IMR-90 (cell line): ENCODE measurements at regions not wholly inside any gene's neighbourhood (a gene's known extent, or its start where the extent isn't known, plus 50 kb on each side); places are given as distances from the start of the nearest gene placed in this dataset.

Experiments used
- ATAC-seq: fragments of 200-7000 bp; cut with Tn5 transposase; 2 replicates; pipeline ENCODE4 v1.9.1; 2020; ENCODE audit warnings: low read depth, mild to moderate bottlenecking, moderate library complexity
- BruUV-seq: library from RNA; stranded (reverse); fragments of 400-500 nt; replicated peaks from 2 replicates; lab custom pipeline; 2021; lab: Mats Ljungman, UMichigan
- CTCF ChIA-PET: fragments of 300-600 bp; formaldehyde crosslinking; extraction: SDS; loops from one replicate; lab custom pipeline; 2021; ENCODE audit warnings: antibody characterized with exemption; lab: Yijun Ruan, JAX
- POLR2A ChIA-PET: fragments of 300-600 bp; sonication (Branson Sonifier 250); formaldehyde crosslinking; loops from one replicate; lab custom pipeline; 2022; ENCODE audit warnings: antibody characterized with exemption; ENCODE audit not compliant: unreplicated experiment; lab: Charles Lee
- DNase-seq: peaks from one replicate; pipeline ENCODE4 v3.0.0; 2013
- H2AFZ ChIP-seq: replicated peaks from 2 replicates; pipeline ENCODE3; 2013; ENCODE audit warnings: low read length, mild to moderate bottlenecking; ENCODE audit not compliant: poor library complexity
- H2AK5ac ChIP-seq: 2 replicates; pipeline ENCODE4 v1.6.1; 2013; ENCODE audit warnings: low read depth, low read length, inconsistent platforms
- H2AK9ac ChIP-seq: replicated peaks from 2 replicates; pipeline ENCODE3; 2013; ENCODE audit warnings: mild to moderate bottlenecking, low read depth, low read length, moderate library complexity; ENCODE audit not compliant: poor library complexity
- H2BK120ac ChIP-seq: 2 replicates; pipeline ENCODE4 v1.6.1; 2013; ENCODE audit warnings: low read depth, low read length, inconsistent platforms
- H2BK15ac ChIP-seq: 3 replicates; pipeline ENCODE4 v1.6.1; 2013; ENCODE audit warnings: low read depth, low read length, inconsistent platforms
- H2BK20ac ChIP-seq: 2 replicates; pipeline ENCODE4 v1.6.1; 2013; ENCODE audit warnings: low read depth, mild to moderate bottlenecking, inconsistent platforms, low read length, moderate library complexity
- H2BK5ac ChIP-seq: 2 replicates; pipeline ENCODE4 v1.6.1; 2013; ENCODE audit warnings: mild to moderate bottlenecking, low read depth, low read length, inconsistent platforms; ENCODE audit not compliant: poor library complexity, severe bottlenecking
- H3K14ac ChIP-seq: replicated peaks from 2 replicates; pipeline ENCODE4 v1.6.1; 2013; ENCODE audit warnings: low read depth, low read length, inconsistent platforms
- H3K18ac ChIP-seq: 2 replicates; pipeline ENCODE4 v1.6.1; 2013; ENCODE audit warnings: low read depth, low read length, control low read depth
- H3K23ac ChIP-seq: 2 replicates; pipeline ENCODE4 v1.6.1; 2013; ENCODE audit warnings: low read depth, low read length, inconsistent platforms
- H3K27ac ChIP-seq: 2 replicates; pipeline ENCODE4 v1.5.1; 2013; ENCODE audit warnings: mild to moderate bottlenecking, control low read depth, low read length; ENCODE audit not compliant: insufficient read depth
- H3K27me3 ChIP-seq: 2 replicates; pipeline ENCODE4 v1.6.1; 2013; ENCODE audit warnings: low read length; ENCODE audit not compliant: control insufficient read depth, insufficient read depth
- H3K36me3 ChIP-seq: 2 replicates; pipeline ENCODE4 v1.6.1; 2013; ENCODE audit warnings: low read length, mixed read lengths; ENCODE audit not compliant: control insufficient read depth, insufficient read depth
- H3K4ac ChIP-seq: 2 replicates; pipeline ENCODE4 v1.6.1; 2013; ENCODE audit warnings: low read depth, low read length, inconsistent platforms
- H3K4me1 ChIP-seq: 2 replicates; pipeline ENCODE4 v1.6.1; 2013; ENCODE audit warnings: low read length, mixed read lengths; ENCODE audit not compliant: control insufficient read depth, insufficient read depth
- H3K4me2 ChIP-seq: 2 replicates; pipeline ENCODE4 v1.6.1; 2013; ENCODE audit warnings: low read depth, mild to moderate bottlenecking, control low read depth, low read length, moderate library complexity
- H3K4me3 ChIP-seq: 2 replicates; pipeline ENCODE4 v1.5.1; 2013; ENCODE audit warnings: low read depth, mild to moderate bottlenecking, control low read depth, low read length, moderate library complexity; ENCODE audit not compliant: insufficient read depth
- H3K56ac ChIP-seq: 2 replicates; pipeline ENCODE4 v1.6.1; 2013; ENCODE audit warnings: low read length, inconsistent platforms; ENCODE audit not compliant: insufficient read depth; ENCODE audit errors: extremely low read depth
- H3K79me1 ChIP-seq, 2 experiments: 2 replicates each; pipeline ENCODE4 v1.6.1; 2013; ENCODE audit warnings: low read length in 2 of 2, inconsistent platforms in 1 of 2, low read depth in 1 of 2
- H3K9ac ChIP-seq: 2 replicates; pipeline ENCODE4 v1.6.1; 2013; ENCODE audit warnings: low read depth, low read length, control low read depth
- H3K9me1 ChIP-seq: 2 replicates; pipeline ENCODE4 v1.6.1; 2013; ENCODE audit warnings: low read length, inconsistent platforms; ENCODE audit not compliant: insufficient read depth
- H3K9me3 ChIP-seq: 2 replicates; pipeline ENCODE4 v1.6.1; 2013; ENCODE audit warnings: low read length; ENCODE audit not compliant: control insufficient read depth, insufficient read depth
- H4K20me1 ChIP-seq: 2 replicates; pipeline ENCODE4 v1.6.1; 2013; ENCODE audit warnings: low read length, inconsistent platforms; ENCODE audit not compliant: insufficient read depth
- H4K5ac ChIP-seq: 2 replicates; pipeline ENCODE4 v1.6.1; 2013; ENCODE audit warnings: mild to moderate bottlenecking, low read depth, low read length, control low read depth
- H4K8ac ChIP-seq, 2 experiments: 2 replicates each; pipeline ENCODE4 v1.6.1; 2013; ENCODE audit warnings: low read depth in 2 of 2, low read length in 2 of 2, control low read depth in 1 of 2, inconsistent platforms in 1 of 2
- H4K91ac ChIP-seq: 2 replicates; pipeline ENCODE4 v1.6.1; 2013; ENCODE audit warnings: low read depth, low read length, inconsistent platforms; ENCODE audit not compliant: insufficient read depth
- CEBPB ChIP-seq: IDR thresholded peaks from 2 replicates; pipeline ENCODE4 v1.6.1; 2012; ENCODE audit warnings: low read depth, low read length, improper control_type of control experiment
- POLR2A ChIP-seq: IDR thresholded peaks from 2 replicates; pipeline ENCODE4 v1.6.1; 2012; ENCODE audit warnings: mild to moderate bottlenecking, low read depth, low read length
- WGBS, 2 experiments: methylation state at CpG; one replicate each; pipeline versions ENCODE4 v1.1.5 to v1.1.7; 2013; ENCODE audit warnings: missing lambda C conversion rate in 2 of 2; ENCODE audit not compliant: insufficient read length in 1 of 2; ENCODE audit errors: extremely low coverage in 2 of 2; 5-methylcytosine and 5-hydroxymethylcytosine counted together
- dilution Hi-C: fragments of 300-500 bp; cut with HindIII; formaldehyde crosslinking; loops from one replicate; pipeline ENCODE4 v1.14.3; 2018; ENCODE audit warnings: low sequenced_read_pairs; ENCODE audit not compliant: unreplicated experiment
- in situ Hi-C: fragments of 300-500 bp; cut with MboI; formaldehyde crosslinking; loops from 3 replicates; pipeline ENCODE4 v1.14.3; 2019; ENCODE audit warnings: low sequenced_read_pairs, inconsistent platforms, mixed read lengths
- intact Hi-C: fragments of 100-400 bp; cut with micrococcal nuclease; formaldehyde crosslinking; loops from 2 replicates; pipeline ENCODE4 v1.10.0; 2022
- TF ChIP-seq, protein P1 (sequence below): conservative IDR thresholded peaks from 2 replicates; pipeline ENCODE4 v1.5.1; 2012; ENCODE audit warnings: mild to moderate bottlenecking, low read depth, low read length, improper control_type of control experiment

DNA sequence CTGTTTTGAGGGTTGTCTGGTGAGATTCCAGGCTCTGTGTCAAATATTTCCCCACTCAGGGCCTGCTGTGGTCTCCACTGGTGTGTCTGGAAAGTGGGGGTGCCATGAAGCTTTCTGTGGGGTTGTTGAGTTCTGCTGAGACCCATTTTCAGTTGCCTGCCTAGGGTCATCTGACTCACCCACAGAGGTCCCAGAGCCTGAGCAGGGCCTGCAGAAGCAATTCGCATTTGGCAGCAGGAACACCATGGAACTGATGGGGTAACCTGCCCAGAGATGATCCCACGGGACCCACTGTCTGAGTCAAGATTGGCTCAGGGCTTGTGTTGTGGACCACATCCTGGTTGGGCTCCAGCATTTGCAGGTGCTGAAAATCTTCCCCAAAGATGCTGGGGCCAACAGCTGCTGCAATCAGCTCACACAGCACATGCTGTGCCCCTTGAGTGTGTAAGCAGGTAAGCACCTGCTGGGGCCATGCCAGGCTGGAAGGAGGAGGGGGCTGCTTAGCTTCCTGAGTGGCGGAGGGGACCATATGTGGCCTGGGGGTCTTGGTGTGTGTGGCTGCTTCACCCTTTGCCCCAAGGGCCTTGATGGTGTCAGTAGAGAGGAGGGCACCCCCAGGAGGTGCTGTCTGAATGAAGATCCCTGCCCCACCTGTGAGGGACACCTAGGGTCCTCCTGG lies 1726.1 kb downstream of the TP53TG3F start:
- no peaks in the 10 kb centered on the region for H3K9me1 ChIP-seq
- no peaks in the 10 kb centered on the region for H3K27me3 ChIP-seq
- H3K18ac ChIP-seq = no peak overlapping the region
- no peak overlapping the region for H2BK120ac ChIP-seq
- peaks cover 32% of the 10 kb centered on the region for H3K9me3 ChIP-seq
- peak overlapping the region; percentile 14 for H2AFZ ChIP-seq
- no peak overlapping the region for H4K8ac ChIP-seq
- no peak overlapping the region for H3K56ac ChIP-seq
- no peak overlapping the region for H3K9ac ChIP-seq
- no peak overlapping the region for H2BK15ac ChIP-seq
- no peak for TF ChIP-seq POLR2A
- TF ChIP-seq CEBPB = no peak
- TF ChIP-seq, protein P1, sequence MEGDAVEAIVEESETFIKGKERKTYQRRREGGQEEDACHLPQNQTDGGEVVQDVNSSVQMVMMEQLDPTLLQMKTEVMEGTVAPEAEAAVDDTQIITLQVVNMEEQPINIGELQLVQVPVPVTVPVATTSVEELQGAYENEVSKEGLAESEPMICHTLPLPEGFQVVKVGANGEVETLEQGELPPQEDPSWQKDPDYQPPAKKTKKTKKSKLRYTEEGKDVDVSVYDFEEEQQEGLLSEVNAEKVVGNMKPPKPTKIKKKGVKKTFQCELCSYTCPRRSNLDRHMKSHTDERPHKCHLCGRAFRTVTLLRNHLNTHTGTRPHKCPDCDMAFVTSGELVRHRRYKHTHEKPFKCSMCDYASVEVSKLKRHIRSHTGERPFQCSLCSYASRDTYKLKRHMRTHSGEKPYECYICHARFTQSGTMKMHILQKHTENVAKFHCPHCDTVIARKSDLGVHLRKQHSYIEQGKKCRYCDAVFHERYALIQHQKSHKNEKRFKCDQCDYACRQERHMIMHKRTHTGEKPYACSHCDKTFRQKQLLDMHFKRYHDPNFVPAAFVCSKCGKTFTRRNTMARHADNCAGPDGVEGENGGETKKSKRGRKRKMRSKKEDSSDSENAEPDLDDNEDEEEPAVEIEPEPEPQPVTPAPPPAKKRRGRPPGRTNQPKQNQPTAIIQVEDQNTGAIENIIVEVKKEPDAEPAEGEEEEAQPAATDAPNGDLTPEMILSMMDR = no peak
- H2BK5ac ChIP-seq = no peak overlapping the region
- H3K4ac ChIP-seq = no peak overlapping the region
- POLR2A ChIA-PET = no interaction called here
- BruUV-seq = no TSS peak
- no peak overlapping the region for H3K4me3 ChIP-seq
- 60% methylated on average over 1 of the region's 3 CpGs; no CpG with 5 or more reads in 1 of the 2 experiments for WGBS, 2 experiments
- H3K4me2 ChIP-seq = no peak overlapping the region
- no peak overlapping the region for H3K14ac ChIP-seq
- H4K20me1 ChIP-seq = no peaks in the 10 kb centered on the region
- CTCF ChIA-PET = no interaction called here
- H3K36me3 ChIP-seq = no peaks in the 10 kb centered on the region
- ATAC-seq (no peak), DNase-seq (no peak)
- no peaks in the 10 kb centered on the region for H3K79me1 ChIP-seq
- H3K4me1 ChIP-seq = no peaks in the 10 kb centered on the region
- no peak overlapping the region for H2AK5ac ChIP-seq
- no peak overlapping the region for H2BK20ac ChIP-seq
- no peak overlapping the region for H3K27ac ChIP-seq
- no peak overlapping the region for H4K5ac ChIP-seq
- dilution Hi-C loops = no loop called here
- in situ Hi-C loops = no loop called here
- intact Hi-C loops = no loop called here
- H3K23ac ChIP-seq = no peak overlapping the region
- H4K91ac ChIP-seq = no peak overlapping the region
- H2AK9ac ChIP-seq = no peak overlapping the region
